WTC11 (cell line): ENCODE measurements at regions not wholly inside any gene's neighbourhood (a gene's known extent, or its start where the extent isn't known, plus 50 kb on each side); places are given as distances from the start of the nearest gene placed in this dataset.

Experiments
- ATF1 ChIP-seq: sonication (generic); formaldehyde crosslinking; IDR thresholded peaks from 2 replicates; pipeline ENCODE4 v1.8.1; 2023; ENCODE audit warnings: mild to moderate bottlenecking, moderate library complexity, missing genetic modification reagents
- ELF4 ChIP-seq: sonication (generic); formaldehyde crosslinking; IDR thresholded peaks from 2 replicates; pipeline ENCODE4 v1.8.1; 2022; ENCODE audit warnings: low read depth, mild to moderate bottlenecking, moderate library complexity, missing genetic modification reagents
- FOXK1 ChIP-seq: sonication (generic); formaldehyde crosslinking; IDR thresholded peaks from 2 replicates; pipeline ENCODE4 v1.8.0; 2022; ENCODE audit warnings: mild to moderate bottlenecking, moderate library complexity, missing genetic modification reagents
- TP53 ChIP-seq: sonication (generic); formaldehyde crosslinking; IDR thresholded peaks from 2 replicates; pipeline ENCODE4 v1.8.1; 2023; ENCODE audit warnings: mild to moderate bottlenecking, missing genetic modification reagents
- ZNF416 ChIP-seq: fragments of 250-450 bp; sonication (Bioruptor Pico); IDR thresholded peaks from 2 replicates; pipeline ENCODE4 v1.9.0; 2021; ENCODE audit warnings: mild to moderate bottlenecking, inconsistent platforms
- TF ChIP-seq, protein P1 (sequence below): fragments of 250-450 bp; sonication (Bioruptor Pico); IDR thresholded peaks from 2 replicates; pipeline ENCODE4 v1.8.0; 2021; ENCODE audit warnings: mild to moderate bottlenecking
- TF ChIP-seq, protein P2 (sequence below): sonication (generic); formaldehyde crosslinking; IDR thresholded peaks from 2 replicates; pipeline ENCODE4 v1.8.1; 2022; ENCODE audit warnings: low read depth, missing genetic modification reagents, borderline replicate concordance
- TF ChIP-seq, protein P3 (sequence below): fragments of 200-600 bp; IDR thresholded peaks from 2 replicates; pipeline ENCODE4 v1.8.0; 2022; ENCODE audit warnings: antibody characterized with exemption

DNA sequence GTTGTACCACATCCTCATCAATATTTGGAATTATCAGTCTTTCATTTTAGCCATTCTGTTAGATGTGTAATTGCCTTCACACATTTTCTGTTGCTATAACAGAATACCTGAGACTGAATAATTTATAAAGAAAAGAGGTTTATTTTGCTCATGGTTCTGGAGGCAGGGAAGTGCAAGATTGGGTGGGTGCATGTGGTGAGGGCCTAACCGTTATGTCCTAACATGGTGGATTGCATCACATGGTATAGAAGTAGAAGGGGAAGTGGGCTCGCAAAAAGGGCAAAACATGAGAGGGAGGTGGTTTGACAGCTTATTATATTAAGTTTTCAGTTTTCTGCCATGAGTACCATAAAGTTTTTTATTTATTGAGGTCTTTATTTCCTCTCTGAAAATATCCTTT lies 452.0 kb downstream of the ARL4A start:
- TF ChIP-seq, protein P1, sequence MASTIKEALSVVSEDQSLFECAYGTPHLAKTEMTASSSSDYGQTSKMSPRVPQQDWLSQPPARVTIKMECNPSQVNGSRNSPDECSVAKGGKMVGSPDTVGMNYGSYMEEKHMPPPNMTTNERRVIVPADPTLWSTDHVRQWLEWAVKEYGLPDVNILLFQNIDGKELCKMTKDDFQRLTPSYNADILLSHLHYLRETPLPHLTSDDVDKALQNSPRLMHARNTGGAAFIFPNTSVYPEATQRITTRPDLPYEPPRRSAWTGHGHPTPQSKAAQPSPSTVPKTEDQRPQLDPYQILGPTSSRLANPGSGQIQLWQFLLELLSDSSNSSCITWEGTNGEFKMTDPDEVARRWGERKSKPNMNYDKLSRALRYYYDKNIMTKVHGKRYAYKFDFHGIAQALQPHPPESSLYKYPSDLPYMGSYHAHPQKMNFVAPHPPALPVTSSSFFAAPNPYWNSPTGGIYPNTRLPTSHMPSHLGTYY (CRISPR knock-in tag): no peak
- TF ChIP-seq, protein P2, sequence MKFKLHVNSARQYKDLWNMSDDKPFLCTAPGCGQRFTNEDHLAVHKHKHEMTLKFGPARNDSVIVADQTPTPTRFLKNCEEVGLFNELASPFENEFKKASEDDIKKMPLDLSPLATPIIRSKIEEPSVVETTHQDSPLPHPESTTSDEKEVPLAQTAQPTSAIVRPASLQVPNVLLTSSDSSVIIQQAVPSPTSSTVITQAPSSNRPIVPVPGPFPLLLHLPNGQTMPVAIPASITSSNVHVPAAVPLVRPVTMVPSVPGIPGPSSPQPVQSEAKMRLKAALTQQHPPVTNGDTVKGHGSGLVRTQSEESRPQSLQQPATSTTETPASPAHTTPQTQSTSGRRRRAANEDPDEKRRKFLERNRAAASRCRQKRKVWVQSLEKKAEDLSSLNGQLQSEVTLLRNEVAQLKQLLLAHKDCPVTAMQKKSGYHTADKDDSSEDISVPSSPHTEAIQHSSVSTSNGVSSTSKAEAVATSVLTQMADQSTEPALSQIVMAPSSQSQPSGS: no peak
- TF ChIP-seq TP53 (no peak), ZNF416 (CRISPR knock-in tag) (no peak), ELF4 (CRISPR knock-in tag) (no peak), FOXK1 (CRISPR knock-in tag) (no peak), ATF1 (CRISPR knock-in tag) (no peak)
- TF ChIP-seq, protein P3, sequence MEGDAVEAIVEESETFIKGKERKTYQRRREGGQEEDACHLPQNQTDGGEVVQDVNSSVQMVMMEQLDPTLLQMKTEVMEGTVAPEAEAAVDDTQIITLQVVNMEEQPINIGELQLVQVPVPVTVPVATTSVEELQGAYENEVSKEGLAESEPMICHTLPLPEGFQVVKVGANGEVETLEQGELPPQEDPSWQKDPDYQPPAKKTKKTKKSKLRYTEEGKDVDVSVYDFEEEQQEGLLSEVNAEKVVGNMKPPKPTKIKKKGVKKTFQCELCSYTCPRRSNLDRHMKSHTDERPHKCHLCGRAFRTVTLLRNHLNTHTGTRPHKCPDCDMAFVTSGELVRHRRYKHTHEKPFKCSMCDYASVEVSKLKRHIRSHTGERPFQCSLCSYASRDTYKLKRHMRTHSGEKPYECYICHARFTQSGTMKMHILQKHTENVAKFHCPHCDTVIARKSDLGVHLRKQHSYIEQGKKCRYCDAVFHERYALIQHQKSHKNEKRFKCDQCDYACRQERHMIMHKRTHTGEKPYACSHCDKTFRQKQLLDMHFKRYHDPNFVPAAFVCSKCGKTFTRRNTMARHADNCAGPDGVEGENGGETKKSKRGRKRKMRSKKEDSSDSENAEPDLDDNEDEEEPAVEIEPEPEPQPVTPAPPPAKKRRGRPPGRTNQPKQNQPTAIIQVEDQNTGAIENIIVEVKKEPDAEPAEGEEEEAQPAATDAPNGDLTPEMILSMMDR: no peak
